HFFc6 (cell line): ENCODE measurements at regions not wholly inside any gene's neighbourhood (a gene's known extent, or its start where the extent isn't known, plus 50 kb on each side); places are given as distances from the start of the nearest gene placed in this dataset.

Experiments used
- DNase-seq: peaks from one replicate; pipeline ENCODE4 v3.0.0-alpha.2; 2018
- H3K27ac Mint-ChIP-seq: 2 replicates; pipeline ENCODE4 v1.8.0; 2020; ENCODE audit warnings: mild to moderate bottlenecking, mixed read lengths
- H3K27me3 Mint-ChIP-seq: 2 replicates; pipeline ENCODE4 v1.8.0; 2021; ENCODE audit warnings: mild to moderate bottlenecking, moderate library complexity, mixed read lengths; ENCODE audit not compliant: insufficient read depth
- H3K36me3 Mint-ChIP-seq: 2 replicates; pipeline ENCODE4 v1.8.0; 2021; ENCODE audit warnings: low read depth, mixed read lengths
- H3K4me1 Mint-ChIP-seq: 2 replicates; pipeline ENCODE4 v1.8.0; 2020; ENCODE audit warnings: low read depth, mixed read lengths
- H3K4me3 Mint-ChIP-seq: 2 replicates; pipeline ENCODE4 v1.8.0; 2020; ENCODE audit warnings: mild to moderate bottlenecking, moderate library complexity, mixed read lengths
- H3K9me3 Mint-ChIP-seq: 2 replicates; pipeline ENCODE4 v1.8.0; 2020; ENCODE audit warnings: mild to moderate bottlenecking, mixed read lengths
- CTCF ChIP-seq: fragments of 200-600 bp; sonication (generic); IDR thresholded peaks from 2 replicates; pipeline ENCODE4 v1.5.0; 2021; ENCODE audit warnings: antibody characterized with exemption, mild to moderate bottlenecking

- no peak overlapping the region for H3K4me3 Mint-ChIP-seq
- no peaks in the 10 kb centered on the region for H3K4me1 Mint-ChIP-seq
- no peaks in the 10 kb centered on the region for H3K36me3 Mint-ChIP-seq
- peaks cover 45% of the 10 kb centered on the region for H3K9me3 Mint-ChIP-seq
- DNase-seq = no peak
- no peak for TF ChIP-seq CTCF
- H3K27me3 Mint-ChIP-seq = no peaks in the 10 kb centered on the region; the same call in 1 of the 2 replicates
- no peak overlapping the region for H3K27ac Mint-ChIP-seq
These were observed 113.8 kb upstream of the THSD7B start for GRCh38 chr2:136651456-136652010.

GRCh38 chr2:136647039-136647438 is 118.3 kb upstream of the THSD7B start:
- Mint-ChIP-seq H3K27ac (no peak overlapping the region), H3K27me3 (no peaks in the 10 kb centered on the region), H3K9me3 (peaks cover 50% of the 10 kb centered on the region), H3K4me1 (no peaks in the 10 kb centered on the region), H3K36me3 (no peaks in the 10 kb centered on the region), H3K4me3 (no peak overlapping the region)
- TF ChIP-seq CTCF = no peak
- DNase-seq = no peak

- no peak for DNase-seq
- no peaks in the 10 kb centered on the region for H3K4me1 Mint-ChIP-seq
- H3K4me3 Mint-ChIP-seq = no peak overlapping the region
- H3K27me3 Mint-ChIP-seq = no peaks in the 10 kb centered on the region
- H3K27ac Mint-ChIP-seq = no peak overlapping the region
- H3K36me3 Mint-ChIP-seq = no peaks in the 10 kb centered on the region
- no peak for TF ChIP-seq CTCF
- H3K9me3 Mint-ChIP-seq = peaks cover 50% of the 10 kb centered on the region
These were observed 120.0 kb upstream of the THSD7B start for GRCh38 chr2:136645236-136645828.

DNA sequence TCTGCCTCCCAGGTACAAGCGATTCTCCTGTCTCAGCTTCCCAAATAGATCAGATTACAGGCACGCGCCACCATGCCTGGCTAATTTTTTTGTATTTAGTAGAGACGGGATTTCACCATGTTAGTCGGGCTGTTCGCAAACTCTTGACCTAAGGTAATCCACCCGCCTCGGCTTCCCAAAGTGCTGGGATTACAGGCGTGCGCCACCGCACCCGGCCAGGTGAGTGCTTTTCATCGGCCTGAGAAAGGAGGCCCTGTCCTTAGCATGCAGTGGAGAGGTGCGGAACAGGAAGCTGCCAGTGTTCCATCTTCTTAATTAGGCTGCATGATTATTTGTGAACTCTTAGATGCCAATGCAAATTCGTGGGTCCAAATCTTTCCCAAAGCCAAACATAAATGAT is 125.7 kb upstream of the THSD7B start:
- Mint-ChIP-seq H3K9me3 (peaks cover 58% of the 10 kb centered on the region), H3K4me1 (no peaks in the 10 kb centered on the region), H3K36me3 (no peaks in the 10 kb centered on the region), H3K27me3 (no peaks in the 10 kb centered on the region), H3K27ac (no peak overlapping the region), H3K4me3 (no peak overlapping the region)
- no peak for DNase-seq
- TF ChIP-seq CTCF = no peak

- no peaks in the 10 kb centered on the region for H3K36me3 Mint-ChIP-seq
- H3K27ac Mint-ChIP-seq = no peak overlapping the region
- H3K9me3 Mint-ChIP-seq = peaks cover 64% of the 10 kb centered on the region
- TF ChIP-seq CTCF = no peak
- no peak overlapping the region for H3K4me3 Mint-ChIP-seq
- H3K27me3 Mint-ChIP-seq = no peaks in the 10 kb centered on the region
- no peaks in the 10 kb centered on the region for H3K4me1 Mint-ChIP-seq
- no peak for DNase-seq
These were observed 127.2 kb upstream of the THSD7B start for GRCh38 chr2:136638193-136638592.
